ENCODE measurements at regions not wholly inside any gene's neighbourhood (a gene's known extent, or its start where the extent isn't known, plus 50 kb on each side); places are given as distances from the start of the nearest gene placed in this dataset.

DNA sequence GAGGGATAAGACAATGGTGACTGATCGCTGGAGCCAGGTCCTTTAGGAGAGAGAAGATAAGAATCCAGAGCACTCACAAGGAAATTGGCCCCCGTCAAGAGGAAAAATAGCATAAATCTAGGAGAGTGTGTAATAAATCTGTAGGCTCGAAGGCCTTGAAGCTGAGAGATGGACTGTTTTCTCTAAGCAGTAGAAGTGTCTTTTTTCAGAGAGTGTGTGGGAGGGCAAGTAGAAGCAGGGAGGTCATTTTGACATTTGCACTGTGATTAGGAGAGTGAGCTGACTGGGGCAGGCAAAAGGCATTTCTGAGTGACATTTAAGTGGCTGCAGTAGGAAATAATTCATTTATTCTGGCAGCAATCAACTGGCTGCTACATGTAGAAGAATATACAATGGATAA lies 78.0 kb upstream of the DDHD1 start:
- TF ChIP-seq, protein P1, sequence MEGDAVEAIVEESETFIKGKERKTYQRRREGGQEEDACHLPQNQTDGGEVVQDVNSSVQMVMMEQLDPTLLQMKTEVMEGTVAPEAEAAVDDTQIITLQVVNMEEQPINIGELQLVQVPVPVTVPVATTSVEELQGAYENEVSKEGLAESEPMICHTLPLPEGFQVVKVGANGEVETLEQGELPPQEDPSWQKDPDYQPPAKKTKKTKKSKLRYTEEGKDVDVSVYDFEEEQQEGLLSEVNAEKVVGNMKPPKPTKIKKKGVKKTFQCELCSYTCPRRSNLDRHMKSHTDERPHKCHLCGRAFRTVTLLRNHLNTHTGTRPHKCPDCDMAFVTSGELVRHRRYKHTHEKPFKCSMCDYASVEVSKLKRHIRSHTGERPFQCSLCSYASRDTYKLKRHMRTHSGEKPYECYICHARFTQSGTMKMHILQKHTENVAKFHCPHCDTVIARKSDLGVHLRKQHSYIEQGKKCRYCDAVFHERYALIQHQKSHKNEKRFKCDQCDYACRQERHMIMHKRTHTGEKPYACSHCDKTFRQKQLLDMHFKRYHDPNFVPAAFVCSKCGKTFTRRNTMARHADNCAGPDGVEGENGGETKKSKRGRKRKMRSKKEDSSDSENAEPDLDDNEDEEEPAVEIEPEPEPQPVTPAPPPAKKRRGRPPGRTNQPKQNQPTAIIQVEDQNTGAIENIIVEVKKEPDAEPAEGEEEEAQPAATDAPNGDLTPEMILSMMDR (IDR thresholded peaks at IDR 0.05; ENCODE audit: low read depth, low read length, poor library complexity, severe bottlenecking) = no peak
- TF ChIP-seq EZH2phosphoT487 (IDR thresholded peaks at IDR 0.05; ENCODE audit: borderline replicate concordance, low read length) = no peak

Data from DOHH2 (cell line).